ENCODE measurements at regions not wholly inside any gene's neighbourhood (a gene's known extent, or its start where the extent isn't known, plus 50 kb on each side); places are given as distances from the start of the nearest gene placed in this dataset.
"Not testable (repeated sequence)": the region's sequence is repeated elsewhere in the genome, so short reads cannot be mapped to it uniquely, and the experiment has no call there.

GRCh38 chrX:31014474-31014873, 57.4 kb downstream of the FTHL17 start:
- DNase-seq = not testable (repeated sequence)

GRCh38 chrX:31012509-31013025, 59.3 kb downstream of the FTHL17 start:
- DNase-seq = no peak

DNA sequence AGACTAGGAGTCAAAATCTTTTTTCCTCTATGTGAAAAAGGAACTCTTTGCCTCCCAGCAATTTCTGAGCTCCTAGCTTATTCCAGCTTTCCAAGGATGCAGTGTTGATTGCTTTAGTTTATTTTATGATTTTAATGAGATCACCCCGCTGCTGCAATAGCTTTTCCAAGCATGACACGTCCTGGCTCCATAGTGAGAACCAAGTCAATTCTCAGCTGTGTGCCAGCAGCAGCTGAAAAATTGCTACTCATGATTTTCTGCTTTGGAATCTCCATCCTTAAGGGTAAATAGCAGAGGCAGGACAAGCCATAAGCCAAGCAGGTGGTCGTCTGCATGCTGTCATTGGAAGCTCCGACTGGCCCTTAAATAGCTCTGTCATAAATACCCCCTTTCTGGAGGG, 64.5 kb downstream of the FTHL17 start:
- DNase-seq = no peak

- no peak for DNase-seq
These were observed 65.8 kb downstream of the FTHL17 start for GRCh38 chrX:31006027-31006426.

GRCh38 chrX:30997411-30997810, 74.4 kb downstream of the FTHL17 start:
- no peak for DNase-seq

- no peak for DNase-seq
These were observed 76.1 kb downstream of the FTHL17 start for GRCh38 chrX:30995705-30996104.

DNA sequence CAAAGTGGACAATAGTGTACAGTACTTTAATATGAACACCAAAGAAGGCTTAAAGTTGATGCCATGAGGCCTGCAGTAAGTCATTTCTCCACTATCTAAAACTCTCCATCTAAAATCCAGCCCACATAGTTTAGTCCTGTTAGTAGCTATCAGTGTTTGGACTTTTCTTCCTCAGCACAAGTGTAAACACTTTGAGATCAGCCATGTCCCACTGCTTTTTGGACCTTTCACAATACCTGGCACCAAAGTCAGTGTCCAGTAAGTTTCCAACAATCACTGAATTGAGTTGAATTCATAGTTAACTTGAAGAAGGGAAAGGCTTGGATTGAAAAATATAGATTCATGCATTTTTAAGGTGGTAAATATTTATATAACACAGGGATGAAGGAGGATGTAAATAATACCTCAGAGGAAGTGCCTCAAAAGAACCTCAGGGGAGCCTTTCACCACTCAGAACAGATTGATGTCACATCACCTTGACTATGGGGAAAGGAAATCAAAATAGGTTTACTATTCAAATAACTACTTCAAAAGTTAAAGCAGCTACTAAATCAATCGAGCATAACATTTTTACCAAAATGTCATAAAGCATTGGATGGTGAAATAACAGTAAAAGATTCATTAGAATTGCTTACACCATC, 76.7 kb downstream of the FTHL17 start:
- DNase-seq = no peak

DNA sequence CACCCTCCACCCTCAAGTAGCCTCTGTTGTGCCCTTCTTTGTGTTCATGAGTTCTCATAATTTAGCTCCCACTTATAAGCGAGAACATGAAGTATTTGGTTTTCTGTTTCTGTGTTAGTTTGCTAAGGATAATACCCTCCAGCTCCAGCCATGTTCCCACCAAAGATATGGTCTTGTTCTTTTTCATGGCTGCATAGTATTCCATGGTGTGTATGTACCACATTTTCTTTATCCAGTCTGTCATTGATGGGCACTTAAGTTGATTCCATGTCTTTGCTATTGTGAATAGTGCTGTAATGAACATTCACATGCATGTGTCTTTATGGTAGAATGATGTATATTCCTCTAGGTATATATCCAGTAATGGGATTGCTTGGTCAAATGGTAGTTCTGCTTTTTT, 77.8 kb downstream of the FTHL17 start:
- DNase-seq = not testable (repeated sequence)

- peak in 1 of 3 experiments; percentile 67 for DNase-seq
These were observed 79.4 kb downstream of the FTHL17 start for GRCh38 chrX:30992381-30992904.

GRCh38 chrX:30990361-30990760, 81.5 kb downstream of the FTHL17 start:
- no peak for DNase-seq

DNA sequence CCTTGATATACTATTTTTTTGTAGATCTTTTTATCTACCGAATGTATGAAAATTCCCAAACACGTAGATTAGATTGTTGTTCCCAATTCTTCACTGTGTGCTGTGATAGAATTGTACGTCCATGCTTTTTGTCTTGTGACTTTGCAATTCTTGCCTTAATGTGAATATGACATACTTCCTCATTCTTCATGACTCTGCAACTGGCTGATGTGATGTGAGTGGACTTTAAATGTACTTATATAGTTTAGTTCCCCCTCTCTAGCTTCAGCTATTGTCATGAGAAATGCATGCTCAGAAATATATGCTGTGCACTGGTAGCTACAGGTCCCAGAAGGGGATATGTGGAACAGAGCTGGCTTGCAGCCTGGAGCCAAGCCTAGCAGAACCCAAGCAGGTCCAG, 89.4 kb downstream of the FTHL17 start:
- DNase-seq = no peak

- DNase-seq = no peak
These were observed 89.9 kb downstream of the FTHL17 start for GRCh38 chrX:30981968-30982367.

DNA sequence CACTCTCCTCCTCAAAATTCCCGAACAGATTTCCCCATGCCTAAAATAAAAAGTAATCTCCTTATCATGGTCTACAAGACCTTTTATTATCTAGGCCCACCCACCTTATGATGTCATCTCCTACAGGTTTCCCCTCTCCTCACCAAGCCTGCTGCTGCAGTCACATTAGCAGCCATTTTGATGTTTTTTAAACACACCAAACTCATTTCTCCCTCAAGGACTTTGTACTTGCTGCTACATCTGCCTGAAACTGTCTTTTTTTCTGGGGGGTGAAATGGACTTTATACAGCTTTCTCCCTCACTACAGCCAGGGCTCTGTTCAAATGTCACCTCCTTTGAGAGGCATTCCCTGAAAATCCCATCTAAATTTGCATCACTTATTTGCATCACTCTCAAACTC, 90.2 kb upstream of the TAB3 start:
- DNase-seq = no peak

DNA sequence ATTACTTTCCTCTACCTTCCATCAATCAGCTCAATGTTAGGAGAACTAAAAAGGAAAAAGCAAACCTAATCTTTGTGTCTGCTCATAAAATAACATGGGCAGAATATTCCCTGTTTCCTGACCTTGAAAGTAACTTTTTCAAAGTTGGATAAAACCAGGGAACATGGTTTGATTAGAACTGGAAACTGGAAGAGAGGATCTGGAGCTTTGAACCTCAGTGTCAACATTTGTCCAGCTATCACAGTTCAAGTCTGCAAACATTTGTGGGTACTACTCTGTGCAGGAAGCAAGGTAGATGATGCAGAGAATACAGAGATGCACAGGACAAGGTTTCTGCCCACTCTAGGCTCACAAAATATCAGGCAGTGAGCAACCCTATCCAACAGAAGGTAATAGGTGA, 86.4 kb upstream of the TAB3 start:
- DNase-seq = no peak

DNA sequence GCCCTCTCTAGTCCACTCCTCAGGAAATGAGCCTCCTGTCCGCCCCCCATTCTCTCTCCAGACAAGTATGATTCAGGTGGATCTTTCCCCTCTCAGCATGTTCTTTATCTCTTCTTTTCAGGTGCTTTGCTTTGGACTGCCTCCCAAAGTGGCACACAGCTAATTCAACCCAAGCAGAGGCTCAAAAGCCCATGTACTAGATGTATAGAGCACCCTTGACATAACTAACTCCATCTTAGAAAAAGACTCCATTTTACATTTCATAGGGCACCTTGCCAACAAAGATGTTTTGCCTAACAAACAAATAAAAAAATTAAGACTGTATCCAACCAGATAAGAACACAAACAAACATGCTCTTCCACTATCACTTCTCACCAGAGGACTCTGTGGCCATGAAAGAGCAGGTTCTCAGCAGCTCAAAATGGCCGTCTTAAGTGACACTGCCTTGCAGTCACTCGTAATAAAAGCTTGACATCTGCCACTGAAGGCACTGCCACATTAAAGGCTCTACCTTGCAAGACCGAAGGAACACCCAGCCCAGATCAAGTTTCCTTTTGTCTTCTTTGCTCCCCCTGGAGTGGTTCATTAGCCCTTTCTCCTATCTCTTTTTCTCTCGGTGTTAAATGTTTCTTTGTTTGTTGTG, 84.9 kb upstream of the TAB3 start:
- no peak for DNase-seq

DNA sequence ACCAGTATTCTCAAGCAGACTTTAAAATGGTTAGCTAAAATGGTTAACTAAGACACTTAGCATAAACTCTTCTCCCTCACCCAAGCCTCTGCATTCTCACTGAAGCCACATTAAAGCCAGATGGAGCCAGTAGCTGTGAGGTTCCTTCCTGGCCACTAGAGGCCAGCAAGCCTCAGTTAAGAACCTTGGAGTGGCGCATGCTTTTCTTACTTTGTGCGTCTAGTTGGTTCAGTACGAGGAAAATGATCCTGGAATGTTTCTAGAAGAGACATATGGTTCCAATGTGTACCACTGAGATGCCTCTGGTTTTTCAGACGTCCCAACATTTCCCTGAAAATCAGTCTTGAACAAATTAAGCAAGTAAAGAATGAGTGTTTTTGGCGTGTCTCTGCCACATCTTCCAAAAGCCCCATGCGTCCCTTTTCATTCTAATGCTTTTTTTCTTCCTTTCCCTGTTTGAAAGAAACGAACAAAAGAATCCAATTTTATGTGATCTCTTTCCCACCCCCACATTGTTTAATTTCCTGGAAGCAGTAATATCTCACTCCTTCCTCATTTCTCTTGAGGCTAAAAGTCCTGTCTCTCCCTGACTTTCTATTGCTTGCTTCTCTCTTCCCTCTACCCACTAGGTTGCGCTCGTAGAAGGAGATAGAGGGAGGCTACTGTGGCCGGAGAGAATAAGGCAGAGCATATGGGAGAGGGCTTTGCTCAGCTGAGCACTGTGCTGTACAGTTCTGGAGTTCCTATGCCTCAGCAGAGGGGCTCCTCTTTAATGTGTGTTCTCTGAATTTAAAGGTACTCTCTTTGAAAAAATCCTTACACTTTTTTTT, 82.9 kb upstream of the TAB3 start:
- DNase-seq = peak in 2 of 3 experiments; percentile 70 to 76

DNA sequence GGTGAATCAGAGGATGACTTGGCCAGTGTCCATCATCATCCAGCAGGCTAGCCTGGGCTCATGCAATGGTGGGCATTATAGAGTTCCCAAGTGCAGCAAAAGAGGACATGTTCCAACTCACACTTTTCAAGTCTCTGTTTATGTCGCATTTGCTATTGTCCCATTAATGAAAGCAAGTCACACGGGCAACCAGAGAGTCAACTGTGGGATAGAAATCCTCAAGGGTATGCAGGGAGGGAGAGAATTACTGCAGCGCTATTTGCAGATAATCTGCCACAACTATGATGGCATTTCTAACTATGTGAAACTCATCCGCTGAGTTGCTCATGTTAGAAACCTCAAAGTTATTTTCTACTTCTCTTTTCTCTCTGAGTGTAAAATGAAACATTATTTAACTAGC, 78.5 kb upstream of the TAB3 start:
- DNase-seq = no peak

- no peak for DNase-seq
These were observed 76.7 kb upstream of the TAB3 start for GRCh38 chrX:30965767-30966166.

GRCh38 chrX:30961387-30962174, 72.5 kb upstream of the TAB3 start:
- DNase-seq = no peak

GRCh38 chrX:30957753-30958152, 68.7 kb upstream of the TAB3 start:
- no peak for DNase-seq

GRCh38 chrX:30955687-30956086, 66.6 kb upstream of the TAB3 start:
- DNase-seq = no peak

DNA sequence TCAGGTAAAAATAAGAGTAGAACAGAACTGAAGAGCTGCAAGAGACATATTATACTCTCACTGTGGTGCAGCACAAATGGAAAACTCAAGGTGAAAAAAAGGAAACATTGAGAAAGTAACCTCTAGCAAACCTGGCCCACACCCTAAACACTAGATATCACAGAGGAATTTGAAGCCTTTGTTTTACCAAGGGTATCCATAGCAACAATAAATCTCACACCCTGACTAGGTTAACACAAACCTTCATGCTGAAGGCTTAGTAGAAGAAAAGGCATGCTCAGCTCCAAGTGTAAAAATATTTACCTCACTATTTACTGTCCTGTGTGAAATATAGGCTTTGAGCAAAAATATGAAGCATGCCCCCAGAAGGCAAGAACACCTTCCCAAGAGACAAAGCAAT, 61.9 kb upstream of the TAB3 start:
- DNase-seq = no peak

DNA sequence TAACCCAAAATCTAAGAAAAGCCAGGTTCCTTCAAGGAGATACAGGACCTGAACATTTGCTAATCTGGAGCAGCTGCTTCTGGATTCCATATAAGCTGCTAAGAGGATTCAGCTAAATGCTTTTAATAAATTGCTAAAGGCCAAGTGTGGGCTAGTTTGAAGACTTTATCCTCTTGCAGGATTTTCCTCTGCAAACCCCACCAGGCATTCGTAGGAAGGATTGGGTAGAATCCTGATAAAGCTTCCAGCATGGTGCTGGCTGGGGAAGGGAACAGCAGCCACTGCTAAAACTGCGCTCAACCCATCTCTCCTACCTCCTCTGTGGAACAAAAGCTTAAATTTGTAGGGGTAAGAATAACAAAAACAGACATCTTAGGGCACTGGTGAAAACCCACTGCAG, 61.3 kb upstream of the TAB3 start:
- no peak for DNase-seq

All from NCI-H1417 (cell line).